Heart right ventricle (tissue), 16 donors: ENCODE measurements at regions not wholly inside any gene's neighbourhood (a gene's known extent, or its start where the extent isn't known, plus 50 kb on each side); places are given as distances from the start of the nearest gene placed in this dataset.

Experiments used
- ATAC-seq, 8 donors: fragments of 200-7000 bp; cut with Tn5 transposase; one replicate each; pipeline ENCODE4 v1.9.1; 2020; ENCODE audit warnings: mild to moderate bottlenecking in 8 of 8, moderate library complexity in 8 of 8, moderate number of reproducible peaks in 1 of 8
- DNase-seq, 2 donors: peaks; one replicate each; pipeline ENCODE4 v3.0.0-alpha.2; 2020
- H3K27ac ChIP-seq, 10 donors: fragments of 200-600 bp; sonication (generic) in 2 of 10; one replicate each; pipeline versions ENCODE4 v1.5.0 to v1.8.0; 2020 to 2022; ENCODE audit warnings: mild to moderate bottlenecking in 3 of 10
- H3K27me3 ChIP-seq, 7 donors: fragments of 200-600 bp; one replicate each; pipeline ENCODE4 v1.8.0; 2021 to 2022; ENCODE audit warnings: mild to moderate bottlenecking in 2 of 7
- H3K36me3 ChIP-seq, 9 donors: fragments of 200-600 bp; sonication (generic) in 1 of 9; one replicate each; pipeline versions ENCODE4 v1.5.0 to v1.8.0; 2020 to 2022; ENCODE audit warnings: mild to moderate bottlenecking in 2 of 9
- H3K4me1 ChIP-seq, 9 donors: fragments of 200-600 bp; sonication (generic) in 1 of 9; one replicate each; pipeline versions ENCODE4 v1.5.0 to v1.8.0; 2020 to 2022; ENCODE audit warnings: mild to moderate bottlenecking in 4 of 9
- H3K4me3 ChIP-seq, 10 donors: fragments of 200-600 bp; sonication (generic) in 2 of 10; one replicate each; pipeline versions ENCODE4 v1.5.0 to v1.8.0; 2020 to 2022; ENCODE audit warnings: mild to moderate bottlenecking in 7 of 10, moderate library complexity in 2 of 10
- H3K9me3 ChIP-seq, 11 donors: fragments of 200-600 bp in 10 of 11; sonication (generic) in 2 of 11; one replicate each; pipeline versions ENCODE4 v1.5.0 to v1.8.0; 2013 to 2022; ENCODE audit warnings: mild to moderate bottlenecking in 2 of 11, control low read depth in 1 of 11, moderate library complexity in 1 of 11
- CTCF ChIP-seq, 9 donors: fragments of 200-600 bp; sonication (generic) in 2 of 9; IDR thresholded peaks; one replicate each; pipeline versions ENCODE4 v1.5.0 to v1.8.0; 2021 to 2022; ENCODE audit warnings: antibody characterized with exemption in 9 of 9, mild to moderate bottlenecking in 5 of 9, moderate library complexity in 1 of 9
- WGBS, 2 donors: extraction: QIAGEN DNeasy Blood & Tissue Kit; methylation state at CpG; one replicate each; pipeline ENCODE4 v1.1.7; 2013; ENCODE audit warnings: inconsistent platforms in 1 of 2; 5-methylcytosine and 5-hydroxymethylcytosine counted together
- intact Hi-C, 10 donors: fragments of 100-400 bp; cut with DNase I; formaldehyde crosslinking; loops; one replicate each; pipeline versions ENCODE4 v1.11.1 to v1.14.2; 2022
- donor health status: Arrhythmogenic right ventricular cardiomyopathy.
- donor health status: ischemic (EF 13 %, LVEDD 7.1; RV severe dilation, severe dysfunction).
- donor health status: healthy with polysubstance abuse.
- donor health status: DM: no; HTN: yes; CAD: no.
- donor health status: DM: no; HTN: no; CAD: no.
- donor health status: ischemic (EF 25% LVEDD 6.9; RV normal size, moderate dysfunction).
- donor health status: ischemic (EF 25% LVEDD 5.7; RV mildly dilated, moderate dysfunction).
- donor health status: healthy.
- donor health status: DM: yes; HTN: yes; CAD: no.
- donor health status: Ischemic cardiomyopathy.
- donor health status: ischemic (EF 35%, LVEDD 5.7; RV mildly dilated, moderate dysfunction).
- donor health status: nonischemic (EF 11% LVEDD 7.7; RV severe dilation, severe dysfunction).
- donor health status: DM: yes; HTN: yes; CAD: no.
- donor health status: PGD.
- donor health status: ischemic (EF 29% LVEDD 5.4; RV normal size, mild dysfunction).
- donor health status: nonischemic (EF 23%, LVEDD 6.1; RV moderate dilation, normal function).

- Histone ChIP-seq H3K36me3 (no peaks in the 10 kb centered on the region), H3K4me1 (no peaks in the 10 kb centered on the region), H3K4me3 (no peak overlapping the region), H3K9me3 (peaks cover 0 to 10% (median 0%) of the 10 kb centered on the region in 11 donors), H3K27me3 (no peaks in the 10 kb centered on the region), H3K27ac (no peak overlapping the region)
- 74 to 79% methylated on average over 1 of the region's 1 CpG for WGBS, 2 donors
- intact Hi-C loops: loop anchor here in 1 of 10 donors (10.0 kb wide), 1 partner anchor 111 kb away; no protein-coding TSS in a partner anchor
- TF ChIP-seq CTCF (IDR thresholded peaks at IDR 0.05): no peak
- no peak for ATAC-seq
- no peak for DNase-seq
Measured at GRCh38 chr7:54345746-54346145, 196.4 kb upstream of the VSTM2A start.

GRCh38 chr7:54349229-54349628 is 192.9 kb upstream of the VSTM2A start:
- ATAC-seq (no peak), DNase-seq (no peak)
- Histone ChIP-seq H3K9me3 (no peaks in the 10 kb centered on the region), H3K27ac (no peak overlapping the region), H3K36me3 (no peaks in the 10 kb centered on the region), H3K27me3 (no peaks in the 10 kb centered on the region), H3K4me3 (no peak overlapping the region), H3K4me1 (no peaks in the 10 kb centered on the region)
- intact Hi-C loops: loop anchor here in 1 of 10 donors (10.0 kb wide), 1 partner anchor 114 kb away; no protein-coding TSS in a partner anchor
- 72 to 80% methylated on average over 3 of the region's 3 CpGs for WGBS, 2 donors
- TF ChIP-seq CTCF (IDR thresholded peaks at IDR 0.05): no peak

- WGBS, 2 donors: 70 to 78% methylated on average over 8 of the region's 8 CpGs
- Histone ChIP-seq H3K27me3 (no peaks in the 10 kb centered on the region), H3K9me3 (peaks cover 0 to 5% (median 0%) of the 10 kb centered on the region in 11 donors), H3K27ac (no peak overlapping the region), H3K4me3 (no peak overlapping the region), H3K4me1 (no peaks in the 10 kb centered on the region), H3K36me3 (no peaks in the 10 kb centered on the region)
- DNase-seq (no peak), ATAC-seq (peak in 1 of 8 donors; percentile 38)
- intact Hi-C loops: no loop called here
- no peak for TF ChIP-seq CTCF (IDR thresholded peaks at IDR 0.05)
Measured at GRCh38 chr7:54354436-54354835, 187.7 kb upstream of the VSTM2A start.

- Histone ChIP-seq H3K27ac (no peak overlapping the region), H3K4me1 (no peaks in the 10 kb centered on the region), H3K36me3 (no peaks in the 10 kb centered on the region), H3K27me3 (no peaks in the 10 kb centered on the region), H3K4me3 (no peak overlapping the region), H3K9me3 (peaks cover 0 to 5% (median 0%) of the 10 kb centered on the region in 11 donors)
- no peak for TF ChIP-seq CTCF (IDR thresholded peaks at IDR 0.05)
- intact Hi-C loops: no loop called here
- DNase-seq: no peak
- WGBS, 2 donors: 61 to 63% methylated on average over 1 of the region's 1 CpG
- no peak for ATAC-seq
Measured at GRCh38 chr7:54355842-54356241, 186.3 kb upstream of the VSTM2A start.
